Esophagus muscularis mucosa (tissue), 3 donors: ENCODE measurements at regions not wholly inside any gene's neighbourhood (a gene's known extent, or its start where the extent isn't known, plus 50 kb on each side); places are given as distances from the start of the nearest gene placed in this dataset.

ENCODE experiments used
- CTCF ChIP-seq, 3 experiments: fragments of 200-600 bp in 2 of 3; fragments of 450-650 bp in 1 of 3; sonication (generic) in 2 of 3; IDR thresholded peaks; one replicate each; pipeline ENCODE4 v1.5.1; 2017 to 2019; ENCODE audit warnings: antibody characterized with exemption in 3 of 3, mild to moderate bottlenecking in 2 of 3, moderate library complexity in 1 of 3
- POLR2AphosphoS5 ChIP-seq, 2 donors: sonication (generic); formaldehyde crosslinking; IDR thresholded peaks; one replicate each; pipeline ENCODE4 v1.6.1; 2017; ENCODE audit warnings: antibody characterized with exemption in 2 of 2

DNA sequence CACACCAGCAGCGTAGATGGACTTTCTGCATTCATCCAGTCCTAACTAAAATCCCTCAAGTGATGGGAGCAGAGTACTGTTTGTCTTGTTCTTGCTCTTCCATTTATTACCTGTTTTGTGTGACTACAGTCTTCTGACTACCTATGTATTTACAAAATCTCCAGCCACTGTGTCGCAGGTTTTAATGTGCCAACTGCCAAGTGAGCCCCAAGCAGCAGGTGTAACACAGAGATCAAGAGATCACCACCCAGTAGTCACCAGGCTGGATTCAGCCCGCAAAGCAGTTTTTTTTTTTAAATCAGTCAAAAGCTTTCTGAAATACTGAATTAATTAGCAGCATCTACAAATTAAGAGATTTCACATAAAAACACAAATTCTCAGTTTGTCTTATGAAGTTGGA is 724.1 kb upstream of the USP15 start:
- TF ChIP-seq CTCF (IDR thresholded peaks at IDR 0.05) (no peak), POLR2AphosphoS5 (IDR thresholded peaks at IDR 0.05) (no peak)
